Activated naive CD8-positive, alpha-beta T cell treated with anti-CD3 and anti-CD28 coated beads for 36 hours (primary cell): ENCODE measurements at regions not wholly inside any gene's neighbourhood (a gene's known extent, or its start where the extent isn't known, plus 50 kb on each side); places are given as distances from the start of the nearest gene placed in this dataset.

Source experiments
- DNase-seq: peaks from one replicate; pipeline ENCODE4 v3.0.0; 2021
- H3K27ac Mint-ChIP-seq: one replicate; pipeline ENCODE4 v1.8.0; 2022; ENCODE audit warnings: mild to moderate bottlenecking, moderate library complexity, mixed read lengths
- H3K27me3 Mint-ChIP-seq: one replicate; pipeline ENCODE4 v1.8.0; 2022; ENCODE audit warnings: mild to moderate bottlenecking, mixed read lengths
- H3K36me3 Mint-ChIP-seq: one replicate; pipeline ENCODE4 v1.8.0; 2021; ENCODE audit warnings: mild to moderate bottlenecking, mixed read lengths
- H3K4me1 Mint-ChIP-seq: one replicate; pipeline ENCODE4 v1.8.0; 2021; ENCODE audit warnings: mixed read lengths
- H3K4me3 Mint-ChIP-seq: one replicate; pipeline ENCODE4 v1.8.0; 2022; ENCODE audit warnings: mild to moderate bottlenecking, moderate library complexity, mixed read lengths
- H3K9me3 Mint-ChIP-seq: one replicate; pipeline ENCODE4 v1.8.0; 2022; ENCODE audit warnings: mixed read lengths

GRCh38 chr17:73872816-73873215 lies 228.6 kb upstream of the SDK2 start:
- Mint-ChIP-seq H3K4me1 (no peaks in the 10 kb centered on the region), H3K27me3 (no peaks in the 10 kb centered on the region), H3K36me3 (peaks cover 1% of the 10 kb centered on the region), H3K4me3 (no peak overlapping the region), H3K9me3 (no peaks in the 10 kb centered on the region), H3K27ac (no peak overlapping the region)
- no peak for DNase-seq

GRCh38 chr17:73874008-73874720 lies 229.9 kb upstream of the SDK2 start:
- no peak for DNase-seq
- peaks cover 1% of the 10 kb centered on the region for H3K36me3 Mint-ChIP-seq
- no peak overlapping the region for H3K4me3 Mint-ChIP-seq
- no peaks in the 10 kb centered on the region for H3K9me3 Mint-ChIP-seq
- H3K27ac Mint-ChIP-seq = no peak overlapping the region
- no peaks in the 10 kb centered on the region for H3K27me3 Mint-ChIP-seq
- H3K4me1 Mint-ChIP-seq = no peaks in the 10 kb centered on the region

DNA sequence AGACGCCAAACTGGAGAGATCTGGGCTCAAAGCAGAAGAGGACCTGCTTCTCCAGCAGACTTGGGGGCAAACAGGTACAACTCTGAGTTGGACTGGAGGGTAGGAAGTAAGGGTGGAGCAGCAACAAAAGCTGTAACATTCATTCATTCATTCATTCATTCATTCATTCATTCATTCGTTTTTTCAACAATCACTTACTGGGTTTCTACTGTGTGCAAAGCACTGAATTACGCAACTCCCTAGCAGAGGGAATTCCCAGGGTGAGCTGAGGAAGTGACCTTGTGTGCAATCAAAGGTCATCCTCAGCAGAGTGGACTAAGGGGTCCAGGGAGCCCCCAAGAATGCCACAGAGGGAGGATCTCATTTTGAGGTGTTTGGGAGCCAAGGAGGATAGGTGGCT lies 231.1 kb upstream of the SDK2 start:
- no peak overlapping the region for H3K4me3 Mint-ChIP-seq
- no peak overlapping the region for H3K27ac Mint-ChIP-seq

GRCh38 chr17:73877962-73878361 lies 233.7 kb upstream of the SDK2 start:
- peaks cover 1% of the 10 kb centered on the region for H3K36me3 Mint-ChIP-seq
- no peaks in the 10 kb centered on the region for H3K9me3 Mint-ChIP-seq
- DNase-seq = no peak
- no peak overlapping the region for H3K4me3 Mint-ChIP-seq
- H3K4me1 Mint-ChIP-seq = no peaks in the 10 kb centered on the region
- H3K27me3 Mint-ChIP-seq = no peaks in the 10 kb centered on the region
- no peak overlapping the region for H3K27ac Mint-ChIP-seq

More for the DNA sequence above, 231.1 kb upstream of the SDK2 start:
- Mint-ChIP-seq H3K27me3 (no peaks in the 10 kb centered on the region), H3K4me1 (no peaks in the 10 kb centered on the region), H3K9me3 (no peaks in the 10 kb centered on the region), H3K36me3 (peaks cover 1% of the 10 kb centered on the region)
- DNase-seq = no peak

GRCh38 chr17:73878923-73879322 lies 234.7 kb upstream of the SDK2 start:
- no peaks in the 10 kb centered on the region for H3K27me3 Mint-ChIP-seq
- no peak overlapping the region for H3K27ac Mint-ChIP-seq
- H3K36me3 Mint-ChIP-seq = no peaks in the 10 kb centered on the region
- no peak overlapping the region for H3K4me3 Mint-ChIP-seq
- H3K4me1 Mint-ChIP-seq = no peaks in the 10 kb centered on the region
- no peaks in the 10 kb centered on the region for H3K9me3 Mint-ChIP-seq
- DNase-seq = no peak

DNA sequence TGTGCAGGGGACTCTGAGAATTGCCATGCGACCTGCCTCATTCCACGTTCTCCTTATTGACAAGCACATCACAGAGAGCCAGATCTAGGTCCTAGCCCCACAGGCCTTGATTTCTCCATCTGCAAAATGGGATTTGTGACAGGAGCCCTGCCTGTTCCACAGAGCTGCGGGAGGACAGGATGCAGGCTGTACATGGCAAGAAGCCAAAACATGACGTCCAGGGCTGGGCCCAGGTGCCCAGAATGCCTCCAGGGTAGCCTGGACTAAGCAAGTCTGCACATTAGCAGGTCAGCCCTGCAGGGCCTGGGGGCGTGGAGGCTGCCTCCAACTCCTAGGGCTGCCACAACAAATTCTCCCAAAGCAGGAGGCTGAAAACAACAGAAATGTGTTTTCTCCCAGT lies 235.7 kb upstream of the SDK2 start:
- Mint-ChIP-seq H3K27ac (no peak overlapping the region), H3K27me3 (no peaks in the 10 kb centered on the region), H3K4me3 (no peak overlapping the region), H3K36me3 (no peaks in the 10 kb centered on the region), H3K4me1 (no peaks in the 10 kb centered on the region), H3K9me3 (no peaks in the 10 kb centered on the region)
- no peak for DNase-seq

GRCh38 chr17:73882590-73882989 lies 238.3 kb upstream of the SDK2 start:
- H3K9me3 Mint-ChIP-seq = no peaks in the 10 kb centered on the region
- H3K27ac Mint-ChIP-seq = no peak overlapping the region
- no peak overlapping the region for H3K4me3 Mint-ChIP-seq
- H3K27me3 Mint-ChIP-seq = no peaks in the 10 kb centered on the region
- H3K4me1 Mint-ChIP-seq = no peaks in the 10 kb centered on the region
- no peak for DNase-seq
- no peaks in the 10 kb centered on the region for H3K36me3 Mint-ChIP-seq

- H3K36me3 Mint-ChIP-seq = no peaks in the 10 kb centered on the region
- H3K27me3 Mint-ChIP-seq = no peaks in the 10 kb centered on the region
- no peak overlapping the region for H3K4me3 Mint-ChIP-seq
- H3K9me3 Mint-ChIP-seq = no peaks in the 10 kb centered on the region
- no peak for DNase-seq
- H3K27ac Mint-ChIP-seq = no peak overlapping the region
- no peaks in the 10 kb centered on the region for H3K4me1 Mint-ChIP-seq
These were observed 238.9 kb upstream of the SDK2 start for GRCh38 chr17:73883175-73883574.

- Mint-ChIP-seq H3K9me3 (no peaks in the 10 kb centered on the region), H3K4me3 (no peak overlapping the region)
These were observed 243.5 kb upstream of the SDK2 start for GRCh38 chr17:73887739-73888138.

GRCh38 chr17:73888862-73889261 lies 244.6 kb upstream of the SDK2 start:
- H3K27ac Mint-ChIP-seq = no peak overlapping the region
- H3K36me3 Mint-ChIP-seq = no peaks in the 10 kb centered on the region
- no peak for DNase-seq
- no peaks in the 10 kb centered on the region for H3K9me3 Mint-ChIP-seq
- H3K27me3 Mint-ChIP-seq = no peaks in the 10 kb centered on the region
- no peaks in the 10 kb centered on the region for H3K4me1 Mint-ChIP-seq
- H3K4me3 Mint-ChIP-seq = no peak overlapping the region

More at GRCh38 chr17:73887739-73888138, 243.5 kb upstream of the SDK2 start:
- Mint-ChIP-seq H3K27ac (no peak overlapping the region), H3K4me1 (no peaks in the 10 kb centered on the region), H3K27me3 (no peaks in the 10 kb centered on the region), H3K36me3 (no peaks in the 10 kb centered on the region)
- DNase-seq = no peak

GRCh38 chr17:73889439-73889838 lies 245.2 kb upstream of the SDK2 start:
- Mint-ChIP-seq H3K36me3 (no peaks in the 10 kb centered on the region), H3K27me3 (no peaks in the 10 kb centered on the region), H3K4me3 (no peak overlapping the region), H3K9me3 (no peaks in the 10 kb centered on the region), H3K27ac (no peak overlapping the region), H3K4me1 (no peaks in the 10 kb centered on the region)
- DNase-seq = no peak

GRCh38 chr17:73890831-73891405 lies 246.7 kb upstream of the SDK2 start:
- H3K4me3 Mint-ChIP-seq = no peak overlapping the region
- H3K4me1 Mint-ChIP-seq = no peaks in the 10 kb centered on the region

GRCh38 chr17:73895157-73895556 lies 250.9 kb upstream of the SDK2 start:
- Mint-ChIP-seq H3K36me3 (no peaks in the 10 kb centered on the region), H3K4me1 (no peaks in the 10 kb centered on the region), H3K27ac (no peak overlapping the region), H3K9me3 (no peaks in the 10 kb centered on the region), H3K27me3 (peaks cover 15% of the 10 kb centered on the region), H3K4me3 (no peak overlapping the region)
- no peak for DNase-seq

More at GRCh38 chr17:73890831-73891405, 246.7 kb upstream of the SDK2 start:
- no peak for DNase-seq
- Mint-ChIP-seq H3K27me3 (no peaks in the 10 kb centered on the region), H3K9me3 (no peaks in the 10 kb centered on the region), H3K36me3 (no peaks in the 10 kb centered on the region), H3K27ac (no peak overlapping the region)

DNA sequence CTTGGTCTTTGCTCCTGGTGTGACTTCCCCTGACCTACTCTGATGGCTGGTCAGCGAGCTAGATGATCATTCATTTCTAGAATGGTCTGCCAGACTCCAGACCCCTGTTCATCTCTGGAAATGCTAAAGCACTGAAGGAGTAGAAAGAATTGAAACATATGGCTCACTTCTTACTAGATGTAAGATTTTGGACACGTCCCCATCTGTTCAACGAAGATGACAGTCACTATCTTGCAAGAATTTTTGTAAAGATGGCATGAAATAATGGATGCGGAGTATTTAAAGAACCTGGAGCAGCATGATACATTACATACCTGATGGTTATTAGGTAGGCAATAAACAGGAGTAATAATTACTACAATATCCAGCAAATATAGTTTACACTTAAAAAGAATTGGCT lies 252.7 kb upstream of the SDK2 start:
- H3K36me3 Mint-ChIP-seq = no peaks in the 10 kb centered on the region
- H3K27me3 Mint-ChIP-seq = peaks cover 31% of the 10 kb centered on the region
- peaks cover 6% of the 10 kb centered on the region for H3K4me1 Mint-ChIP-seq
- no peak overlapping the region for H3K4me3 Mint-ChIP-seq
- no peaks in the 10 kb centered on the region for H3K9me3 Mint-ChIP-seq
- no peak for DNase-seq
- H3K27ac Mint-ChIP-seq = no peak overlapping the region

- Mint-ChIP-seq H3K4me1 (peaks cover 6% of the 10 kb centered on the region), H3K27me3 (peaks cover 49% of the 10 kb centered on the region), H3K9me3 (no peaks in the 10 kb centered on the region), H3K36me3 (no peaks in the 10 kb centered on the region), H3K27ac (no peak overlapping the region), H3K4me3 (no peak overlapping the region)
- no peak for DNase-seq
These were observed 255.6 kb upstream of the SDK2 start for GRCh38 chr17:73899839-73900238.

DNA sequence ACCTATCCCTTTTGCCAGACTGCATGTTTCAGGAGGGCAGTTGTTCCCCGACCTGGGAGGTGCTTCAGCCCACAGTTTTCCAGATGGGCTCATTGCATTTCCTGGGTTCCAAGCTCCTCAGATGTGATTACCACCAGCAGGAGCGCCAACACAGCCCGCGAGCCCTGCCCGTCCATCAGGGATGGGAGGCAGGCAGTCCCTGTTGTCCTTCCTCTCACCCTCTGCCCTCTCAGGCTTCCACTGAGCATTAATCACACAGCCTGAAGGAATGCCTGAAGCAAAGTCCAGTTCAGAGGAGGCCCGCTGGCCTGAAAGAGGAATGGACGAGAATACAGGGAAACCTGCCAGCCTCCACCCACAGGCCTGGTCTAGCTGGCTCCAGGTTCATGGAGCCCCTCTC lies 256.3 kb upstream of the SDK2 start:
- Mint-ChIP-seq H3K4me1 (peaks cover 6% of the 10 kb centered on the region), H3K36me3 (no peaks in the 10 kb centered on the region), H3K9me3 (no peaks in the 10 kb centered on the region), H3K27me3 (peaks cover 49% of the 10 kb centered on the region), H3K27ac (no peak overlapping the region), H3K4me3 (no peak overlapping the region)
- no peak for DNase-seq
